ENCODE measurements at regions not wholly inside any gene's neighbourhood (a gene's known extent, or its start where the extent isn't known, plus 50 kb on each side); places are given as distances from the start of the nearest gene placed in this dataset.

GRCh38 chr4:54986095-54986846 is 139.1 kb downstream of the KDR start:
- DNase-seq = no peak

GRCh38 chr4:54976682-54977081 is 148.7 kb downstream of the KDR start:
- DNase-seq = no peak

GRCh38 chr4:54976031-54976430 is 149.4 kb downstream of the KDR start:
- no peak for DNase-seq

GRCh38 chr4:54973784-54974183 is 151.6 kb downstream of the KDR start:
- no peak for DNase-seq

- DNase-seq = peak; percentile 15 to 42
Observed at GRCh38 chr4:54971474-54971950, 153.9 kb downstream of the KDR start.

- DNase-seq = no peak
Observed at GRCh38 chr4:54967289-54967688, 158.1 kb downstream of the KDR start.

- peak in 1 of 2 experiments; percentile 8 for DNase-seq
Observed at GRCh38 chr4:54961357-54961975, 163.9 kb downstream of the KDR start.

- DNase-seq = no peak
Observed at GRCh38 chr4:54959651-54960116, 165.7 kb downstream of the KDR start.

- no peak for DNase-seq
Observed at GRCh38 chr4:54959131-54959530, 166.3 kb downstream of the KDR start.

GRCh38 chr4:54958236-54958635 is 167.2 kb downstream of the KDR start:
- DNase-seq = no peak

- DNase-seq = no peak
Observed at GRCh38 chr4:54954656-54955388, 170.6 kb downstream of the KDR start.

GRCh38 chr4:54946741-54947140 is 178.7 kb downstream of the KDR start:
- no peak for DNase-seq

GRCh38 chr4:54945838-54946237 is 179.6 kb downstream of the KDR start:
- DNase-seq = no peak

GRCh38 chr4:54942721-54943120 is 182.7 kb downstream of the KDR start:
- no peak for DNase-seq

GRCh38 chr4:54941994-54942552 is 183.3 kb downstream of the KDR start:
- DNase-seq = no peak

GRCh38 chr4:54940996-54941865 is 184.2 kb downstream of the KDR start:
- no peak for DNase-seq

- DNase-seq = no peak
Observed at GRCh38 chr4:54937501-54937900, 187.9 kb downstream of the KDR start.

GRCh38 chr4:54933579-54933978 is 191.8 kb downstream of the KDR start:
- no peak for DNase-seq

GRCh38 chr4:54930226-54930625 is 195.2 kb downstream of the KDR start:
- no peak for DNase-seq

- DNase-seq = no peak
Observed at GRCh38 chr4:54929459-54929858, 195.9 kb downstream of the KDR start.

- no peak for DNase-seq
Observed at GRCh38 chr4:54924891-54925290, 200.5 kb downstream of the KDR start.

- no peak for DNase-seq
Observed at GRCh38 chr4:54915276-54915675, 210.1 kb downstream of the KDR start.

Data from NCI-H446 (cell line).